IPS DF 6.9 (cell line): ENCODE measurements at regions not wholly inside any gene's neighbourhood (a gene's known extent, or its start where the extent isn't known, plus 50 kb on each side); places are given as distances from the start of the nearest gene placed in this dataset.
"Not testable (repeated sequence)": the region's sequence is repeated elsewhere in the genome, so short reads cannot be mapped to it uniquely, and the experiment has no call there.

Experiments used
- DNase-seq: peaks from one replicate; pipeline ENCODE4 v3.0.0-alpha.2; 2013; ENCODE audit warnings: low read depth, low spot score
- H3K27ac ChIP-seq: one replicate; pipeline ENCODE4 v1.5.1; 2013; ENCODE audit warnings: low read length, control low read depth
- H3K27me3 ChIP-seq: 2 replicates; pipeline ENCODE4 v1.6.1; 2013; ENCODE audit warnings: mild to moderate bottlenecking, low read length; ENCODE audit not compliant: control insufficient read depth, insufficient read depth
- H3K36me3 ChIP-seq: 2 replicates; pipeline ENCODE4 v1.6.1; 2013; ENCODE audit warnings: low read length; ENCODE audit not compliant: control insufficient read depth, insufficient read depth
- H3K4me1 ChIP-seq: 2 replicates; pipeline ENCODE4 v1.6.1; 2013; ENCODE audit warnings: low read length; ENCODE audit not compliant: control insufficient read depth, insufficient read depth
- H3K4me3 ChIP-seq: 2 replicates; pipeline ENCODE4 v1.5.1; 2013; ENCODE audit warnings: mild to moderate bottlenecking, low read length
- H3K9me3 ChIP-seq: 2 replicates; pipeline ENCODE4 v1.6.1; 2013; ENCODE audit warnings: low read length, inconsistent platforms; ENCODE audit not compliant: control insufficient read depth, insufficient read depth
- WGBS: extraction: QIAGEN DNeasy Blood & Tissue Kit; methylation state at CpG from one replicate; pipeline ENCODE4 v1.1.7; 2013; ENCODE audit warnings: mixed read lengths, missing lambda C conversion rate; ENCODE audit not compliant: insufficient read length, insufficient coverage; 5-methylcytosine and 5-hydroxymethylcytosine counted together

- no peak for DNase-seq
- Histone ChIP-seq H3K36me3 (no peaks in the 10 kb centered on the region), H3K27me3 (no peaks in the 10 kb centered on the region), H3K27ac (no peak overlapping the region), H3K4me3 (no peak overlapping the region), H3K4me1 (no peaks in the 10 kb centered on the region), H3K9me3 (no peaks in the 10 kb centered on the region)
- no CpG with 5 or more reads among the region's 2 CpGs for WGBS
These were observed 755.7 kb upstream of the SLC8A1 start for GRCh38 chr2:41207578-41207977.

- not testable (repeated sequence) for H3K9me3 ChIP-seq, H3K27ac ChIP-seq, H3K4me1 ChIP-seq, H3K36me3 ChIP-seq, H3K27me3 ChIP-seq, DNase-seq, H3K4me3 ChIP-seq
- WGBS = no CpG with 5 or more reads among the region's 4 CpGs
These were observed 758.1 kb upstream of the SLC8A1 start for GRCh38 chr2:41210030-41210429.

GRCh38 chr2:41216978-41217377, 765.1 kb upstream of the SLC8A1 start:
- no peak overlapping the region for H3K27ac ChIP-seq
- H3K4me3 ChIP-seq = no peak overlapping the region
- WGBS = no CpG with 5 or more reads among the region's 1 CpG
- no peaks in the 10 kb centered on the region for H3K36me3 ChIP-seq
- no peaks in the 10 kb centered on the region for H3K27me3 ChIP-seq
- DNase-seq = no peak
- H3K4me1 ChIP-seq = no peaks in the 10 kb centered on the region
- H3K9me3 ChIP-seq = no peaks in the 10 kb centered on the region

GRCh38 chr2:41222593-41222992, 770.7 kb upstream of the SLC8A1 start:
- no peak for DNase-seq
- no CpG with 5 or more reads among the region's 1 CpG for WGBS

GRCh38 chr2:41234093-41234492, 782.2 kb upstream of the SLC8A1 start:
- H3K27ac ChIP-seq = no peak overlapping the region
- H3K36me3 ChIP-seq = no peaks in the 10 kb centered on the region
- no peaks in the 10 kb centered on the region for H3K27me3 ChIP-seq
- no CpG with 5 or more reads among the region's 1 CpG for WGBS
- H3K4me3 ChIP-seq = no peak overlapping the region
- no peaks in the 10 kb centered on the region for H3K9me3 ChIP-seq
- no peaks in the 10 kb centered on the region for H3K4me1 ChIP-seq
- DNase-seq = no peak

More at GRCh38 chr2:41222593-41222992, 770.7 kb upstream of the SLC8A1 start:
- peaks cover 2% of the 10 kb centered on the region; the same call in 1 of the 2 replicates for H3K4me1 ChIP-seq
- no peaks in the 10 kb centered on the region for H3K27me3 ChIP-seq
- no peaks in the 10 kb centered on the region for H3K9me3 ChIP-seq
- H3K27ac ChIP-seq = no peak overlapping the region
- no peak overlapping the region for H3K4me3 ChIP-seq
- no peaks in the 10 kb centered on the region for H3K36me3 ChIP-seq

GRCh38 chr2:41241325-41242000, 789.6 kb upstream of the SLC8A1 start:
- H3K27me3 ChIP-seq = no peaks in the 10 kb centered on the region
- H3K4me1 ChIP-seq = no peaks in the 10 kb centered on the region
- no CpG with 5 or more reads among the region's 4 CpGs for WGBS
- DNase-seq = no peak
- H3K36me3 ChIP-seq = no peaks in the 10 kb centered on the region
- H3K4me3 ChIP-seq = no peak overlapping the region
- H3K9me3 ChIP-seq = no peaks in the 10 kb centered on the region
- no peak overlapping the region for H3K27ac ChIP-seq

- no peak for DNase-seq
- Histone ChIP-seq H3K27me3 (no peaks in the 10 kb centered on the region), H3K27ac (no peak overlapping the region), H3K4me3 (no peak overlapping the region), H3K9me3 (no peaks in the 10 kb centered on the region), H3K4me1 (no peaks in the 10 kb centered on the region), H3K36me3 (no peaks in the 10 kb centered on the region)
- no CpG with 5 or more reads among the region's 4 CpGs for WGBS
These were observed 790.1 kb upstream of the SLC8A1 start for GRCh38 chr2:41242001-41242331.

- Histone ChIP-seq H3K4me1 (no peaks in the 10 kb centered on the region), H3K27ac (no peak overlapping the region), H3K4me3 (no peak overlapping the region), H3K9me3 (no peaks in the 10 kb centered on the region), H3K36me3 (no peaks in the 10 kb centered on the region), H3K27me3 (no peaks in the 10 kb centered on the region)
- no peak for DNase-seq
- WGBS = no CpG with 5 or more reads among the region's 7 CpGs
These were observed 779.7 kb upstream of the PKDCC start for GRCh38 chr2:41267929-41268659.

GRCh38 chr2:41283079-41283775, 764.6 kb upstream of the PKDCC start:
- H3K4me1 ChIP-seq = no peaks in the 10 kb centered on the region
- WGBS = no CpG with 5 or more reads among the region's 4 CpGs
- H3K4me3 ChIP-seq = no peak overlapping the region
- no peaks in the 10 kb centered on the region for H3K36me3 ChIP-seq
- no peaks in the 10 kb centered on the region for H3K27me3 ChIP-seq
- no peak for DNase-seq
- H3K27ac ChIP-seq = no peak overlapping the region
- no peaks in the 10 kb centered on the region for H3K9me3 ChIP-seq

GRCh38 chr2:41293491-41293890, 754.3 kb upstream of the PKDCC start:
- H3K27me3 ChIP-seq = no peaks in the 10 kb centered on the region
- no CpG with 5 or more reads among the region's 1 CpG for WGBS
- H3K36me3 ChIP-seq = no peaks in the 10 kb centered on the region

More at GRCh38 chr2:41293491-41293890, 754.3 kb upstream of the PKDCC start:
- H3K27ac ChIP-seq = no peak overlapping the region
- no peak for DNase-seq
- H3K4me3 ChIP-seq = no peak overlapping the region
- no peaks in the 10 kb centered on the region for H3K9me3 ChIP-seq
- H3K4me1 ChIP-seq = no peaks in the 10 kb centered on the region; the same call in 1 of the 2 replicates
